HG02588 (cell line): ENCODE measurements at regions not wholly inside any gene's neighbourhood (a gene's known extent, or its start where the extent isn't known, plus 50 kb on each side); places are given as distances from the start of the nearest gene placed in this dataset.

ENCODE experiments used
- ATAC-seq: cut with Tn5 transposase; IDR thresholded peaks from one replicate; pipeline ENCODE4 v1.9.1; 2021; ENCODE audit warnings: mild to moderate bottlenecking, moderate library complexity; ENCODE audit not compliant: unreplicated experiment

DNA sequence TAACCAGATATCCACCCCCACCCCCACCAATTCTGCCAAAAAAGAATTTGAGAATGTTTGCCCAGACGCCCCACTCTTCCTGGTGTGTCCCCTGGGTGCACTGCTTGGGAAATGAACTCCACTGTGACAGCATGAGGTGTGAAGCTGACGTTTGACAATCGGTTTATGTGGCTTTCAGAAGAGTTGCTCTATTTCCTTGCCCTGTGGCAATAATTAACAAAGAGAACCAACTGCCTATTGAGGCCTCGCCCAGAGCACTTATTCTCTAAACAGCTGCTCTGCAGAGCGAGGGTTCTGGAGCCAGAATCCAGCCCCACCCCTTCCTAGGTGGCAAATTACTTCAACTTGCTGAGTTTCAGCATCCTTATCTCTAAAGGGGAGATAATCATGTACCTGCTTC is 115.8 kb upstream of the SIX3 start:
- ATAC-seq, result no peak

DNA sequence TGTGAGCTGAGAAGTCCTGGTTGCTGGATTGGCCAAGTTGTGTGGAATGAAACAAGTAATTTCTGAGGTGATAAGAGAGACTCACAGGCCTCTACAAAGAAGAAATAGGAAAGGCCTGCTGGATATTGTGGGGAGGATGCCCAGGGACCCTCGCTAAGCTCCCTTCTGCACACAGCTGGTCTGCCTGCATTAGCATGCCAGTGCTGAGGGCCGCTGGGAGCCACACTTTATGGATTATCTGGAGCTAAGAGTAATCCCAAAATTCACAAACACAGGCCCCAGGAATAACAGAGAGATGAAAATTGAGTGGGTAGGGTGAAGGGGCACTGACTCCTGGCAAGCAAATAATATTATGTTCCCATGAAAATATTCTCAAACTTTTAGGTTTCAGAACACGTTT is 114.9 kb upstream of the SIX3 start:
- no peak for ATAC-seq

DNA sequence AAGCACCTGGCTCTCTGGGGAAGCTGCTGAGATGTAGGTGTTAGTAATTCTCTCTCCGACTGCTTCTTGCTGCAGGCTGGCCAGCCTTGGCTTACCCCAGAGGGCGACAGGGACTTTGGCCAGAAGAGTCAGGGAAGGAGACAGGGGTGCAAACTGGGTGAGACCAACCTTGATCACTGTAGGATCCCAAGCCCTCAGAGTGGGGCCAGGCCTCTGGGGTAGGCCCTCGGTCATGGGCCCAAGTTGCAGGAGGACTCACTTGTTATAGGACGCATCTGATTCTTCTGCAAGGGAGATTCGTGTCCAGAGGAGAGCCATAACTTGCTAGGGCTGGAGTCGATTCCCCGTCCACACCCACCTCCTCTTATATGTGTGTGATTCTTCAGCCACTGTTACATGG is 111.7 kb upstream of the SIX3 start:
- no peak for ATAC-seq

GRCh38 chr2:44833171-44834069 is 108.1 kb upstream of the SIX3 start:
- peak; percentile 55 for ATAC-seq

GRCh38 chr2:44834656-44835055 is 106.8 kb upstream of the SIX3 start:
- no peak for ATAC-seq

DNA sequence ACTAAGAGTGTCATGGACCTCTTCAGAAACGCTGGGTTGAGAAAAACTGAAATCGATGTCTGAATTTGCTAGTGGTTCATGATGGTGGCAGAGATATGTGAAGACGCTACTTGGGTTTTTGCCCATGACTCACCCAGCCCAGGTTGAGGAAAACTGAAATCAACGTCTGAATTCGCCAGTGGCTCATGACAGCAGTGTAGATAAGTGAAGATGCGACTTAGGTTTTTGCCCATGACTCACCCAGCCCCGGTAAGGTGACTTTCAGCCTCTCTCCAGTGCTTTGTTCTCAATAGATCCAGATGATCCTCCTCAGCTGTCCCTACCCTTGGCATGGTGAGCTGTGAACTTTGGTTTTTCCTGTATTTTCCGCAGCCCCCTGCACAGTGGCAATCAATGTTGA is 105.3 kb upstream of the SIX3 start:
- peak; percentile 46 for ATAC-seq

- no peak for ATAC-seq
Measured at GRCh38 chr2:44836916-44837315, 104.6 kb upstream of the SIX3 start.

- peak; percentile 31 for ATAC-seq
Measured at GRCh38 chr2:44838116-44838790, 103.2 kb upstream of the SIX3 start.

GRCh38 chr2:44839370-44839769 is 102.1 kb upstream of the SIX3 start:
- no peak for ATAC-seq

GRCh38 chr2:44839771-44840502 is 101.6 kb upstream of the SIX3 start:
- no peak for ATAC-seq

DNA sequence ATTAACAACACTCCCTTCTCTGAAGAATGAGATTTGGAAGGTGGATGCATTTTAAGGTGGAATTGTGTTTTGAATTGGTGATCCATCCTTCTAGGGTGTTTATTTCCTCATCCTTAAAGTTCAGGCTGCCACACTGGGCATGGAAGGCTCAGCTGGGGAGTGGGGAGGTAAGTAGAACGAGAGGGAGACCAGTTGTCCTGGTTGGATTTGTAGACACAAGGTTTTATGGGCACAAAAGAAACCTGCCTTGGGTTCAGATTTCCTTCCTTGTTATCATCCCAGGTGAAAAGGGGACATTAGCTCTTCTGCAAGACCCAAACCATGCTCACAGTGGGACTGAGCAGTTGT is 101.0 kb upstream of the SIX3 start:
- ATAC-seq, result no peak

- no peak for ATAC-seq
Measured at GRCh38 chr2:44843086-44843485, 98.4 kb upstream of the SIX3 start.

DNA sequence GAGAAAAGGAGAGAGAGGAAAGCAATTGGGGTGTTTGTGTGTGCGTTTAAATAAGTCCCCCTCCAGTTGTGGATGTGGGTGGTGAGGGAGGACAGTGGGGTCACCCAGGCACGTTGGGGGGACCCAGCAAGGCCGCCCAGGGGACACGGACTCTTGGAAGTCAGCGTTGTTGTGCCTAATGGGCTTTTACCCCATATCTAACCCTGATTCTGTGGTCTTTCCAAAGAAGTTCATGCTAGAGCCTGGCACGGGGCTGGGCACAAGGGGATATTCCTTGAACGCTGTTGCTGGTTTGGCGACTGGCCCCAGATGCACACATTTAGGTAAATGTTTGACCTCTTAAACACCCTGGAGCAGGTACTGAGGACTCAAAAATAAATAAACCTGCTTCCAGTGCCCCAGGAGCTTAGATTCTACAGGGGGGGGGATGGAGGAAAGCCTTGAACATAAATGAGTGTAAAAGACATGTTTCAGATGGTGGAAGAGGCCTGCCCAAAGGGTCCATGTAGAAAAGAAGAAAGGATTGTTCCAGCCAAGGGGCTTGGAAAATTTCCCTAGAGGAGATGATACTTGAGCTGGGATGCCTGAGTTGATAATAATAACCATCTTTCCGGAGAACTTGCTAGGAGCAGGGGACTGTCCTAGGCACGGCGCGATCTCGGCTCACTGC is 97.7 kb upstream of the SIX3 start:
- ATAC-seq, result no peak

DNA sequence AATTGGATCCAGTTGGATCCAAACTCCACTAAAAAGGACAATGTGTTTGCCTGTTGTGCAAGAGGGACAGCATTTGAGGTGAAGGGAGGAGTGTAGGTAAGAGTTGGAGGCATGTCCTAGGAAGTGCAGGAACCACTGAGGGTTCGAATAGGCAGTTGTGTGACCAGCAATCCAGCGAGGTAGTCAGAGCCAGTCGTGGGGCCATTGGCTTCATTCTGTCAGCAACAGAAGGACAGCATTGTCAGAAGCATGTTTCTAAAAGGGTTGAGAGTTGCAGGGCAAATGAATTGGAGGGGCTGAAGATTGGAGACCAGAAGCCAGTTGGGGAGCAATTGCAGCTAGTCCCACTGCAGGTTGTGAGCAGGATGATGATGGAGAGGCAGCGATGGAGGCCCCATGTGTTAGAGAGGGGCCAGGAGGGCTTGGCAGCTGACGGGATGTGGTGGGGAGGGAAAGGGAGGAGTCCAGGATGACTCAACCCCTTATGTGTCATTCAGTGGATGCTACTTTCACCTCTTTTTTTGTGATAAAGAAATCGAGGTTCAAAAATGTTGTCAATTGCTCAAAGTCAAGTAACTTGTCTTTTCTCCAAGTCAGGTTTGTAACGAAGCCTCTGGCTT is 96.7 kb upstream of the SIX3 start:
- ATAC-seq, result no peak

DNA sequence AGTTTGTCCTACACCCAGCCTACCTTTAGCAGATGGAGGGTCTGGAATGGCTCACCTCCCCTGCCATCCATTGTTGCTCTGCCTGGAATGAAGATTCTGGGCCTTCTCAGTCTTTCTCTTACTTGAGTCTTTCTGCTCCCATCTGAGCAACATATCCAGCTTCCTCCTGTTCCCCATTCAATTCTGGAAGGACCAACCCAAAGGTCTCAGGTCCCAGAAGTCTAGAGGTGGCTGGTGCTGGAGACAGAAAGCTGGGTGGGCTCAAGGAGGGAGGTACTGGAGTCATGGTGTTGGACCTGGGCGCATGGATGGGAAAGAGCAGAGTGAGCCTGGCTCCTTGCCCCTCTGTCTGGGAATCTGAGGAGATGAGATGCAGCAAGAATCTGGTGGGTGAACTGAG is 93.5 kb upstream of the SIX3 start:
- no peak for ATAC-seq

DNA sequence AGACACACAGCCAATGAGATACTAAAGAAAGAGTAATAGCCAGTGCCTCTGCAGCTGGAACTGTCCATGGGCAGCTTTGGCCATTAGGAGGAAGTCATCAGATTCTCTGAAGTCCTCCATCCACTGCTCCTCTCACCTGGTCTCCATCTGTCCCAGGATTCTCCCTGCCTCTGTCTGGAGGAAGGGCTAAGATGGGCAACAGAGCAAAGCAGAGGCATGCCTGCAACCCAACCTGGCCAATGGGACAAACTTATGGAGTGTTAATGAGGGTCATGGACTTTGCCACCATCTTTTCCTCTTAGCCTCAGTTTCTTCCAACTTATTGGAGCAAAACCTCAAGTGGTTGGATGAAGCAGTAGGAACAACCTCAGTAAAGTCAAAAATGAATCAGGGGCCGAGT is 91.5 kb upstream of the SIX3 start:
- no peak for ATAC-seq

DNA sequence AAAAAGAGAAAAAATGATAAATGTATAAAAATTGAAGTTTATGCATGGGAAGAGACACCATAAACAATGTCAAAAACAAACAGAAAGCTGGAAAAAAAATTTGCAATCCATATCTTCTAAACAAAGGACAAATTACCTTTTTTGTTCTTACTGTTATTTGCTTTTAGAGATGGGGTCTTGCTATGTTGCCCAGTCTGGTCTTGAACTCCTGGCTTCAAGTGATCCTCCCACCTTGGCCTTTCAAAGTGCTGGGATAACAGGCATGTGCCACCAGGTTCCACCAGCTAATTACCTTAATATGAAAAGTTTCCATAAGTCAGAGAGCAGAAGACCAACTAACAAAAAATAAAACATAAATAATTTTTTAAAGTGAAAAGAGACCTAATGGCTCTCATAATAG is 90.0 kb upstream of the SIX3 start:
- ATAC-seq, result no peak

- no peak for ATAC-seq
Measured at GRCh38 chr2:44852594-44852993, 88.9 kb upstream of the SIX3 start.

GRCh38 chr2:44859337-44859736 is 82.2 kb upstream of the SIX3 start:
- no peak for ATAC-seq

DNA sequence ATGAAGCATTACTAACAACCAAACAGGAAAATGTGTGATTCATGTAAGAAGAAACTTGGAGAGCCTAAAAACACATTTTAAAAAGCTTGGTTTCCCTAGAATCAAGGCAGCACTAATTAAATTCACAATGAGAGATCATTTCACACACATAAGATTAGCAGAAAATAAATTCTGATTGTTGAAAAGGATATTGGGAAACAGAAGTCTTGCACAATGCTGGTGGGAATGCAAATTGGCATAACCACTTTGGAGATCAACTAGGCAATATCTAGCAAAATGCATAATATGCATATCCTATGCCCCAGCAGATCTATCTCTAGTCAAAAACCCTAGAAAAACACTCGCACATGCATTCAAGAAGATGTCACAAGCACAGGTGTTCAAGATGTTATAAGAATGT is 75.3 kb upstream of the SIX3 start:
- no peak for ATAC-seq

DNA sequence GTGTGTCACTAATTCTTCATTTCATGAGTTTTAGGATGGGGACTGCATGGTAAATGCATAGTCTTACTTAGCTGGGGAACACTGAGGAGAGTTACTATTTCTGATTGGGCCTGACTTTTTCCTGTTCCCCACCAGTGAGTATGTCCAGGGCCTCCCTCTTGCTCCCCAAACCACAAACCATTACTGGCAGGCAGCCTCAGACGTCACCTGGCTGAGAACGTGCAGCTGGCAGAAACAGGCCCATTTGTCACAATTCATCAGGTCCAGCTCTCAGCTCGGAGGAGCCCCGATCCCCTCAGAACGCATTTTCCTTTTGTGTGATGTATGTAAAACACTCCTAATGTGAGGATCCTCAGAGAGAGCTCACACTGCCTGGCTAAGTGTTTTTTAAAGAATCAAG is 71.7 kb upstream of the SIX3 start:
- no peak for ATAC-seq
